NB4 (cell line): ENCODE measurements at regions not wholly inside any gene's neighbourhood (a gene's known extent, or its start where the extent isn't known, plus 50 kb on each side); places are given as distances from the start of the nearest gene placed in this dataset.

ENCODE experiments used
- CTCF ChIP-seq: IDR thresholded peaks from one replicate; pipeline ENCODE4 v1.5.1; 2012; ENCODE audit warnings: low read depth, low read length
- MAX ChIP-seq: IDR thresholded peaks from 2 replicates; pipeline ENCODE4 v1.6.1; 2011; ENCODE audit warnings: low read depth, low read length
- MYC ChIP-seq: IDR thresholded peaks from 2 replicates; pipeline ENCODE4 v1.6.1; 2011; ENCODE audit warnings: low read depth, low read length
- POLR2A ChIP-seq: IDR thresholded peaks from 2 replicates; pipeline ENCODE4 v1.6.1; 2011; ENCODE audit warnings: mild to moderate bottlenecking; ENCODE audit not compliant: insufficient read length; ENCODE audit errors: extremely low read depth

DNA sequence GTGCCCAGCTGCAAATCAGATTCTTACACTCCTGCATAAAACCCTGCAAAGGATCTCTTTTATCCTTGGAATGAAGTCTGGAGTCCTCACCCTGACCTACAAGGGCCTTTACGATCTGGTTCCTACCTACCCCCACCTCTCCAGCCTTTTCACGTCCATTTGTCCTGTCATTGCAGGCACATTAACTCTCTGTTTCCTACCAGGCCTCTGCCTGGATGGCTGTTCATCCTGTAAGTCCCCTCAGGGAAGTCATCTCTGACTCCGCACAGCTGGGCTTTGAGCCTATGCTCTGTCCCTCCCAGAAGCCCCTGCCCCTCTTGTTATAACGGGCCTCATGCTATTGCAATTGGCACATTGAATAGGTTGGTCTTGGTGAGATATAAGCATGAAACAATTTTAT, 96.8 kb upstream of the USP24 start:
- TF ChIP-seq CTCF (no peak), POLR2A (no peak), MAX (no peak), MYC (no peak)
